ENCODE measurements at regions not wholly inside any gene's neighbourhood (a gene's known extent, or its start where the extent isn't known, plus 50 kb on each side); places are given as distances from the start of the nearest gene placed in this dataset.

GRCh38 chr21:34205811-34206571, 132.6 kb downstream of the MRPS6 start:
- no peak for DNase-seq (ENCODE audit: insufficient read length, low spot score)
- FAIRE-seq = no peak
- TF ChIP-seq, protein P1, sequence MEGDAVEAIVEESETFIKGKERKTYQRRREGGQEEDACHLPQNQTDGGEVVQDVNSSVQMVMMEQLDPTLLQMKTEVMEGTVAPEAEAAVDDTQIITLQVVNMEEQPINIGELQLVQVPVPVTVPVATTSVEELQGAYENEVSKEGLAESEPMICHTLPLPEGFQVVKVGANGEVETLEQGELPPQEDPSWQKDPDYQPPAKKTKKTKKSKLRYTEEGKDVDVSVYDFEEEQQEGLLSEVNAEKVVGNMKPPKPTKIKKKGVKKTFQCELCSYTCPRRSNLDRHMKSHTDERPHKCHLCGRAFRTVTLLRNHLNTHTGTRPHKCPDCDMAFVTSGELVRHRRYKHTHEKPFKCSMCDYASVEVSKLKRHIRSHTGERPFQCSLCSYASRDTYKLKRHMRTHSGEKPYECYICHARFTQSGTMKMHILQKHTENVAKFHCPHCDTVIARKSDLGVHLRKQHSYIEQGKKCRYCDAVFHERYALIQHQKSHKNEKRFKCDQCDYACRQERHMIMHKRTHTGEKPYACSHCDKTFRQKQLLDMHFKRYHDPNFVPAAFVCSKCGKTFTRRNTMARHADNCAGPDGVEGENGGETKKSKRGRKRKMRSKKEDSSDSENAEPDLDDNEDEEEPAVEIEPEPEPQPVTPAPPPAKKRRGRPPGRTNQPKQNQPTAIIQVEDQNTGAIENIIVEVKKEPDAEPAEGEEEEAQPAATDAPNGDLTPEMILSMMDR (IDR thresholded peaks at IDR 0.05; ENCODE audit: insufficient read depth, missing control alignments) = no peak

DNA sequence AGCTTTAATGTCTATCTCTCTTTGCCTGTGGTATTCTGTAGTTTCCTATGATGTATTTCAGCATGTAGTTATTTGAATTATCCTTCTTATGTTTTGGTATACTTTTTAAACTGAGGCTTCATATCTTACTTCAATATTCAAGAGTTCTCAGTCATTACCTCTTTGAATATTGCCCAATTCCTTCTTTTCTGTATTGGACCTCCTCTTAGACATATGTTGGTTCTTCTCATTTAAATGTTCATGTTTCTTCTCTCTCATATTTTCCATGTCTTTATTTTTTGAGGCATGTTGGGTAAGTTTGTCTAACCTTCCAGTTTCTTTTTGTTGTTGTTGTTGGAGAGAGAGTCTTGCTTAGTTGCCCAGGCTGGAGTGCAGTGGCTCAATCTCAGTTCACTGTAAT, 140.6 kb downstream of the MRPS6 start:
- FAIRE-seq = no peak

GRCh38 chr21:34215501-34215900, 142.1 kb downstream of the MRPS6 start:
- TF ChIP-seq, protein P1 (IDR thresholded peaks at IDR 0.05; ENCODE audit: insufficient read depth, missing control alignments) = no peak
- FAIRE-seq (no peak), DNase-seq (ENCODE audit: insufficient read length, low spot score) (no peak)

More for the DNA sequence above, 140.6 kb downstream of the MRPS6 start:
- TF ChIP-seq, protein P1 (IDR thresholded peaks at IDR 0.05; ENCODE audit: insufficient read depth, missing control alignments) = no peak
- DNase-seq (ENCODE audit: insufficient read length, low spot score) = no peak

- FAIRE-seq = no peak
- DNase-seq (ENCODE audit: insufficient read length, low spot score) = no peak
- TF ChIP-seq, protein P1 (IDR thresholded peaks at IDR 0.05; ENCODE audit: insufficient read depth, missing control alignments) = no peak
Measured at GRCh38 chr21:34215911-34216717, 142.7 kb downstream of the MRPS6 start.

DNA sequence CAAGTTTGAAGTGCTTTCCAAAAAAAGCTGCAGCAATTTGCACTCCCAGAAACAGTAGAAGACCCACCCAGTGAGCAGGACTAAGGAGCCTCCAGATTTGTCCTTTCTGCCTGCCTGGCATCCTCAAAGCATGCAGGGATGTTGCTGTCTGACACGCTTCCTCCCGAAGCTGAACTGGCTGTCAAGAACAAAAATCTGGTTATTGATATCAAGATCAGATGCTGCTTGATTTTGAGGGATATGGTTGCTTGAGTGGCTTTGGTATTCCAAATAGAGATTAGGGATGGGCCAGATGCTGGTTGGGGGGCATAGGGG, 143.3 kb downstream of the MRPS6 start:
- no peak for DNase-seq (ENCODE audit: insufficient read length, low spot score)

DNA sequence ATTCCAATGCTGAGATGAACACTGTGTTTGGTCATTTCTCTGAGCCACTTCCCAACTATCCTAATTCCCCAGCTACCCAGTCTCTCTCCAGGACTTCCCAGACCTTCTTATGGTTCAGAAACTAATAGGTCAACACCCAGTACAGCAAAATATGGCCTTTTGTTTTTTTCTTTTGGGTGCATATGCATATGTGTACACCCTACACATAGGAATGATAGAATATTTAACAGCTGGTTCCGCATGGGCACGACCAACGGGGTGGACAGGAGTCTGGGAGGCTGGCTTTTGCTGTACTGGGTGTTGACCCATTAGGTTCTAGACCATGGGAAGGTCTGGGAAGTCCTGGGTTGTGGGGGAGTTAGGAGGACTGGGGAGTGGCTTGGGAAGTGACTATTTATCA, 143.9 kb downstream of the MRPS6 start:
- TF ChIP-seq, protein P1 (IDR thresholded peaks at IDR 0.05; ENCODE audit: insufficient read depth, missing control alignments) = no peak
- FAIRE-seq (no peak), DNase-seq (ENCODE audit: insufficient read length, low spot score) (no peak)

More for the DNA sequence above, 143.3 kb downstream of the MRPS6 start:
- FAIRE-seq = no peak
- TF ChIP-seq, protein P1 (IDR thresholded peaks at IDR 0.05; ENCODE audit: insufficient read depth, missing control alignments) = no peak

All from D721Med (cell line).